ENCODE measurements at regions not wholly inside any gene's neighbourhood (a gene's known extent, or its start where the extent isn't known, plus 50 kb on each side); places are given as distances from the start of the nearest gene placed in this dataset.

GRCh38 chr12:93966516-93967133 is 181.8 kb upstream of the PLXNC1 start:
- no TSS peak for BruUV-seq (replicated peaks)
- POLR2A ChIA-PET: no interaction called here
- CTCF ChIA-PET: no interaction called here
- ATAC-seq (no peak), DNase-seq (ENCODE audit: low read depth, low spot score) (no peak)
- Histone ChIP-seq H3K4me1 (ENCODE audit: control insufficient read depth in 1 of 2, insufficient read depth in 2 of 2, low read length in 2 of 2) (no peaks in the 10 kb centered on the region), H3K9me2 (ENCODE audit: insufficient read depth) (no peaks in the 10 kb centered on the region), H4K20me1 (ENCODE audit: insufficient read depth) (no peaks in the 10 kb centered on the region), H3K4me2 (ENCODE audit: low read length) (no peak overlapping the region), H3K4me3 (replicated peaks in 1 of 2; ENCODE audit: low read depth in 1 of 2, low read length in 2 of 2) (no peak overlapping the region), H3K9me3 (ENCODE audit: control insufficient read depth in 1 of 2, insufficient read depth in 1 of 2, low read depth in 1 of 2, low read length in 2 of 2) (no peaks in the 10 kb centered on the region), H3K9ac (ENCODE audit: low read length) (no peak overlapping the region), H3K79me2 (ENCODE audit: insufficient read depth, low read length) (no peaks in the 10 kb centered on the region), H3K27ac (ENCODE audit: low read depth, low read length) (no peak overlapping the region), H3K36me3 (ENCODE audit: control insufficient read depth in 1 of 2, insufficient read depth in 2 of 2, low read length in 2 of 2) (no peaks in the 10 kb centered on the region), H3K27me3 (ENCODE audit: insufficient read depth, low read length) (no peaks in the 10 kb centered on the region), H2AFZ (ENCODE audit: low read depth, low read length, poor library complexity, severe bottlenecking) (no peak overlapping the region)
- intact Hi-C loops (cut with micrococcal nuclease): no loop called here
- TF ChIP-seq SRF (IDR thresholded peaks at IDR 0.05; ENCODE audit: low read depth): no peak
- no peak for TF ChIP-seq FOSL1 (IDR thresholded peaks at IDR 0.05; ENCODE audit: low read depth)
- no peak for TF ChIP-seq JUND (IDR thresholded peaks at IDR 0.05)
- no peak for TF ChIP-seq ZNF274 (IDR thresholded peaks at IDR 0.05; ENCODE audit: low read depth, low read length)
- no peak for TF ChIP-seq EZH2phosphoT487 (IDR thresholded peaks at IDR 0.05; ENCODE audit: borderline replicate concordance)
- no peak for TF ChIP-seq EGR1 (IDR thresholded peaks at IDR 0.05; ENCODE audit: low read depth)
- TF ChIP-seq EZH2 (IDR thresholded peaks at IDR 0.05): no peak
- TF ChIP-seq, protein P1, sequence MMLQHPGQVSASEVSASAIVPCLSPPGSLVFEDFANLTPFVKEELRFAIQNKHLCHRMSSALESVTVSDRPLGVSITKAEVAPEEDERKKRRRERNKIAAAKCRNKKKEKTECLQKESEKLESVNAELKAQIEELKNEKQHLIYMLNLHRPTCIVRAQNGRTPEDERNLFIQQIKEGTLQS (IDR thresholded peaks at IDR 0.05): no peak
- TF ChIP-seq, protein P2, sequence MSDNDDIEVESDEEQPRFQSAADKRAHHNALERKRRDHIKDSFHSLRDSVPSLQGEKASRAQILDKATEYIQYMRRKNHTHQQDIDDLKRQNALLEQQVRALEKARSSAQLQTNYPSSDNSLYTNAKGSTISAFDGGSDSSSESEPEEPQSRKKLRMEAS (IDR thresholded peaks at IDR 0.05): no peak
- no peak for TF ChIP-seq RAD21 (IDR thresholded peaks at IDR 0.05; ENCODE audit: low read depth)
- TF ChIP-seq SP1 (IDR thresholded peaks at IDR 0.05; ENCODE audit: low read depth): no peak
- TF ChIP-seq, protein P3, sequence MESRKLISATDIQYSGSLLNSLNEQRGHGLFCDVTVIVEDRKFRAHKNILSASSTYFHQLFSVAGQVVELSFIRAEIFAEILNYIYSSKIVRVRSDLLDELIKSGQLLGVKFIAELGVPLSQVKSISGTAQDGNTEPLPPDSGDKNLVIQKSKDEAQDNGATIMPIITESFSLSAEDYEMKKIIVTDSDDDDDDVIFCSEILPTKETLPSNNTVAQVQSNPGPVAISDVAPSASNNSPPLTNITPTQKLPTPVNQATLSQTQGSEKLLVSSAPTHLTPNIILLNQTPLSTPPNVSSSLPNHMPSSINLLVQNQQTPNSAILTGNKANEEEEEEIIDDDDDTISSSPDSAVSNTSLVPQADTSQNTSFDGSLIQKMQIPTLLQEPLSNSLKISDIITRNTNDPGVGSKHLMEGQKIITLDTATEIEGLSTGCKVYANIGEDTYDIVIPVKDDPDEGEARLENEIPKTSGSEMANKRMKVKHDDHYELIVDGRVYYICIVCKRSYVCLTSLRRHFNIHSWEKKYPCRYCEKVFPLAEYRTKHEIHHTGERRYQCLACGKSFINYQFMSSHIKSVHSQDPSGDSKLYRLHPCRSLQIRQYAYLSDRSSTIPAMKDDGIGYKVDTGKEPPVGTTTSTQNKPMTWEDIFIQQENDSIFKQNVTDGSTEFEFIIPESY (IDR thresholded peaks at IDR 0.05; ENCODE audit: extremely low read depth, insufficient replicate concordance, low read length): no peak
- TF ChIP-seq CBX3 (IDR thresholded peaks at IDR 0.05; ENCODE audit: low read depth): no peak
- TF ChIP-seq POLR2A (IDR thresholded peaks at IDR 0.05; ENCODE audit: borderline replicate concordance, extremely low read depth, insufficient read depth, insufficient read length): no peak
- no peak for TF ChIP-seq CTCF (IDR thresholded peaks at IDR 0.05 in 2 of 3, conservative IDR thresholded peaks at IDR 0.05 in 1 of 3; ENCODE audit: borderline replicate concordance in 1 of 3, insufficient read depth in 1 of 3, low read depth in 2 of 3, low read length in 2 of 3)
- no peak for TF ChIP-seq YY1 (IDR thresholded peaks at IDR 0.05; ENCODE audit: extremely low read depth, insufficient replicate concordance, low read depth, low read length)
- TF ChIP-seq CEBPB (IDR thresholded peaks at IDR 0.05; ENCODE audit: low read depth): no peak
- RAD21 ChIA-PET (ENCODE audit: low non-redundant PET in 1 of 2, low total read pairs in 2 of 2, uncharacterized antibody in 2 of 2, unreplicated experiment in 2 of 2): no interaction called here

Measured in HCT116 (cell line).